ENCODE measurements at regions not wholly inside any gene's neighbourhood (a gene's known extent, or its start where the extent isn't known, plus 50 kb on each side); places are given as distances from the start of the nearest gene placed in this dataset.

DNA sequence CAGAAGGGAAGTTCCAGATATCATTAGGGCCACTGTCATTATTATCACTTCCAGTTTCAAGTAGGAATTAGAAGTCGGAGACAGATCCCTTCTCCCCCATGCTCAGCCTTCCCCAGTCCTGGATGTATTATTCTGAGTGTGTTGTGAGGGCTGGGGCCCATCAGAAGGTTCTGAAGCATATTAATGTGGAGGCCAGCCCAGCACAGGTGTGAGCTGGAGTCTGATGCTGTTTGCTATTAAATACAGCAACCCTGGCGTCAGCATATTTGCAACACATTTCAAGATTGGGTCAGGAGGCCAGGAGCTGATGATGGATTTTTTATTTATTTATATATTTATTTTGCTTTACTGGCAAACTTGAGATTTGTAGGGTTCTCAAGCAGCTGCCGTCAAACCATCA lies 195.2 kb downstream of the NRP2 start:
- POLR2A ChIA-PET: no interaction called here

DNA sequence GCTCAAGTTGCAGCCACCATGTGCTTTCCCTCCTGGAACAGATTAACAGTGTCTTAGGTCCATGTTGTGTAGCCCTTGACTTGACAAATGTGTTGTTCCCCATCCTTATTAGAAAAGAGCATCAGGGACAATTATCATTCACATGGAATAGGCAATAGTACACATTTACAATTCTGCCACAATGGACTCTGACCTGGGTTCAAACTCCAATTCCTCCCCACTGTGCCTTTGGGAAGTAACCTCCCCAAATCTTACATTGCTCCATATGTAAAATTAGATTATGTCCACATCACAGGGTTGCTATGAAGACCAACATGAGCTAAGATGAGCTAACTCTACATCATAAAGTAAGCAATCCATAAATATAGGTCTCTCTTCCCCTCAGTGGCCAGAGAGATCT lies 193.8 kb downstream of the NRP2 start:
- POLR2A ChIA-PET: no interaction called here
- CTCF ChIA-PET: no interaction called here
- no peak for DNase-seq (ENCODE audit: extremely low spot score)
- TF ChIP-seq NFRKB (IDR thresholded peaks at IDR 0.05): no peak

More for the DNA sequence above, 195.2 kb downstream of the NRP2 start:
- CTCF ChIA-PET: no interaction called here
- TF ChIP-seq ARNT (IDR thresholded peaks at IDR 0.05) (no peak), SUZ12 (IDR thresholded peaks at IDR 0.05) (no peak), NFRKB (IDR thresholded peaks at IDR 0.05) (no peak), HDGF (IDR thresholded peaks at IDR 0.05; ENCODE audit: borderline replicate concordance) (no peak), FOXM1 (IDR thresholded peaks at IDR 0.05; ENCODE audit: borderline replicate concordance) (no peak), SP1 (IDR thresholded peaks at IDR 0.05) (no peak), CTBP1 (IDR thresholded peaks at IDR 0.05; ENCODE audit: borderline replicate concordance) (no peak), LEF1 (IDR thresholded peaks at IDR 0.05; ENCODE audit: borderline replicate concordance) (no peak), FOXA1 (IDR thresholded peaks at IDR 0.05) (no peak), BHLHE40 (IDR thresholded peaks at IDR 0.05; ENCODE audit: borderline replicate concordance) (no peak), L3MBTL2 (conservative IDR thresholded peaks at IDR 0.05) (no peak), ELF4 (IDR thresholded peaks at IDR 0.05) (no peak), ZNF384 (IDR thresholded peaks at IDR 0.05) (no peak), FOXK2 (IDR thresholded peaks at IDR 0.05) (no peak), TARDBP (IDR thresholded peaks at IDR 0.05) (no peak)
- TF ChIP-seq, protein P1, sequence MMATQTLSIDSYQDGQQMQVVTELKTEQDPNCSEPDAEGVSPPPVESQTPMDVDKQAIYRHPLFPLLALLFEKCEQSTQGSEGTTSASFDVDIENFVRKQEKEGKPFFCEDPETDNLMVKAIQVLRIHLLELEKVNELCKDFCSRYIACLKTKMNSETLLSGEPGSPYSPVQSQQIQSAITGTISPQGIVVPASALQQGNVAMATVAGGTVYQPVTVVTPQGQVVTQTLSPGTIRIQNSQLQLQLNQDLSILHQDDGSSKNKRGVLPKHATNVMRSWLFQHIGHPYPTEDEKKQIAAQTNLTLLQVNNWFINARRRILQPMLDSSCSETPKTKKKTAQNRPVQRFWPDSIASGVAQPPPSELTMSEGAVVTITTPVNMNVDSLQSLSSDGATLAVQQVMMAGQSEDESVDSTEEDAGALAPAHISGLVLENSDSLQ (IDR thresholded peaks at IDR 0.05): no peak
- no peak for DNase-seq (ENCODE audit: extremely low spot score)

DNA sequence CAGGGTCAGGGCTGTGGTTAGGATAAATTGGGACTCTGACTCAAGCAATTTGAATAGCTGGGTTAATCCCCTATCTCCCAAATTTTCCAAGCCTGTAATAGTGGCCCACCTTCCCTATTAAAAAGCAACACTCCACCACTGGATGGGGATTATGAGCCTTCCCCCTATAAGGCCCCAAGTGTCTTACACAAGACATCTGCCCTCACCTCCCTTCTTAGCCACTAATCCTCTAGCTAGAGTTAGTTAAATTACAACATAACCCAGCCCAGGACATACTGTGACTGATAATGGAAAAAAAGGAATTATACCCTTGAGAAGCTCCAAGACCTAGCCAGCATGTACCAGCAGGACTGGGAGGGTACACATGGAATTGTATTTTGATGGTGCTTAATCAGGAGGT lies 190.4 kb downstream of the NRP2 start:
- ChIA-PET POLR2A (no interaction called here), CTCF (interaction anchor here (0.5 kb wide), 1 partner anchor 13 kb away, joined by 3 read pairs; no protein-coding TSS in a partner anchor)
- DNase-seq (ENCODE audit: extremely low spot score): no peak
- TF ChIP-seq FOXA1 (IDR thresholded peaks at IDR 0.05) (no peak), SUZ12 (IDR thresholded peaks at IDR 0.05) (no peak), ARNT (IDR thresholded peaks at IDR 0.05) (no peak), HDGF (IDR thresholded peaks at IDR 0.05; ENCODE audit: borderline replicate concordance) (no peak), FOXM1 (IDR thresholded peaks at IDR 0.05; ENCODE audit: borderline replicate concordance) (no peak), BHLHE40 (IDR thresholded peaks at IDR 0.05; ENCODE audit: borderline replicate concordance) (no peak), NFRKB (IDR thresholded peaks at IDR 0.05) (no peak), LEF1 (IDR thresholded peaks at IDR 0.05; ENCODE audit: borderline replicate concordance) (no peak), FOXK2 (IDR thresholded peaks at IDR 0.05) (no peak), ZNF384 (IDR thresholded peaks at IDR 0.05) (no peak), SP1 (IDR thresholded peaks at IDR 0.05) (no peak)
- TF ChIP-seq, protein P1 (IDR thresholded peaks at IDR 0.05): no peak

DNA sequence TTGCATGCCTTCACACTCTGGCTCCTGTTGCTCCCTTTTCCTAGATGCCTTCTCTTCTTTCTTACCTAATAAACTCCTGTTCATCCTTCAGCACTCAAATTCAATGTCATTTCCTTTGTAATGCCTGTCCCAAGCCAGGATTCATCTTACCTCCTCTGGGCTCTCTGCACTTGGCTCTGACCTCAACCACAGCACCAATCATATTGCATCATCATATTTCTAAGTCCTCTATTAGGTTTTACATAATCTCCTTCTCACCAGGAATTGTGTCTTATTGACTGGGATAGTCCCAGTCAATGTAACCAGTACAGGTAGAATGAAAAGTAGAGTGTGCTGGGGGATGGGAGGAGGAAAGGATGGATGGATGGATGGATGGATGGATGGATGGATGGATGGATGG lies 187.1 kb downstream of the NRP2 start:
- DNase-seq (ENCODE audit: extremely low spot score): no peak
- ChIA-PET POLR2A (no interaction called here), CTCF (no interaction called here)
- no peak for TF ChIP-seq FOXM1 (IDR thresholded peaks at IDR 0.05; ENCODE audit: borderline replicate concordance)
- no peak for TF ChIP-seq LEF1 (IDR thresholded peaks at IDR 0.05; ENCODE audit: borderline replicate concordance)
- no peak for TF ChIP-seq TARDBP (IDR thresholded peaks at IDR 0.05)
- TF ChIP-seq SUZ12 (IDR thresholded peaks at IDR 0.05): no peak
- no peak for TF ChIP-seq FOXA1 (IDR thresholded peaks at IDR 0.05)
- TF ChIP-seq SP1 (IDR thresholded peaks at IDR 0.05): no peak
- no peak for TF ChIP-seq ELF4 (IDR thresholded peaks at IDR 0.05)
- no peak for TF ChIP-seq HDGF (IDR thresholded peaks at IDR 0.05; ENCODE audit: borderline replicate concordance)
- TF ChIP-seq L3MBTL2 (conservative IDR thresholded peaks at IDR 0.05): no peak
- TF ChIP-seq, protein P1 (IDR thresholded peaks at IDR 0.05): no peak
- TF ChIP-seq FOXK2 (IDR thresholded peaks at IDR 0.05): no peak

DNA sequence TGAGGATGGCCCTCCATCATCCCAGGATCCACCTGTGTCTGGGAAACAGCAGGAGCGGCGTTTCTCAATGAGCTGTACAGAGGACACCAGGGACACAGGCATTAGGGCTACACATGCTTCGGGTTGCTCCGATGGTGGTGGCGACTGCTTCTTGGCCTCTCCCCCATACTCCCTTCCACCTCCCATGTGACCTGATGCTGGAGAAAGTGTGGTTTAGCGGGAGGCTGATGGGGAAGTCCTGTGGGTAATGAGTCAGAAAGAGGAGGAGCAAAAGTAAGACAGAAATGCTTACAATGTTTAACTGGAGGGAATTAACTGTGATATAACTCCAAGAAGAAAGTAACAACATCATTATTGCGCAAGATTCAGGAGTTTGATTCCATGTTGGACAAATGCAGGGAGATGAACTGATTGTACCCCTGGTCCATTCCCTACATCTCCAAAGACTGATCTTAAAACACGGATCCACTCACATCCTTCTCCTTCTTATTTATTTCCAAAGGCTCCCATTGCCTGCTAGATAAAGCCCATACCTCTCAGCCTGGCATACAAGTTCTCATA lies 186.6 kb downstream of the NRP2 start:
- no peak for DNase-seq (ENCODE audit: extremely low spot score)
- ChIA-PET POLR2A (no interaction called here), CTCF (no interaction called here)
- TF ChIP-seq ARNT (IDR thresholded peaks at IDR 0.05) (no peak), FOXM1 (IDR thresholded peaks at IDR 0.05; ENCODE audit: borderline replicate concordance) (no peak), ELF4 (IDR thresholded peaks at IDR 0.05) (no peak), CTBP1 (IDR thresholded peaks at IDR 0.05; ENCODE audit: borderline replicate concordance) (no peak)

DNA sequence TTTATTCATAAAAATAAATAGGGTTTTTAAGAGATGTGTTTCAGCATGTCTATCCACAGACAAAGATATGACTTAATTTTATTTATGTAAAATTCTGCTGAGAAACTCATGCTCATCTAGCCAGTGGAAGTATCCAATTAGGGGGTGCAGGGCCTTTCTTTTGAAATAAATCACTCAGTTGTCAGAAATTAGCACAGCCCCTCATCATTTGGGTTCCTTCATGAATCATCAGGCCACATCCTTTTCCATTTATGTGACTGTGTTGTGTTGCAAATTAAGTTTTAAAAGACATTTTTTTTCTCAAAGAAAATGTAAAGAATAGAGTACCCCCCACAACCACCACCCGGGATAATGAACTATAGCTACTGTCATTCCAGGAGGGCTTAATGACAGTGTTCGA lies 185.8 kb downstream of the NRP2 start:
- ChIA-PET POLR2A (no interaction called here), CTCF (no interaction called here)
- TF ChIP-seq BHLHE40 (IDR thresholded peaks at IDR 0.05; ENCODE audit: borderline replicate concordance): no peak
- TF ChIP-seq SP1 (IDR thresholded peaks at IDR 0.05): no peak
- TF ChIP-seq ZNF384 (IDR thresholded peaks at IDR 0.05): no peak
- TF ChIP-seq SUZ12 (IDR thresholded peaks at IDR 0.05): no peak
- TF ChIP-seq FOXA1 (IDR thresholded peaks at IDR 0.05): no peak
- TF ChIP-seq, protein P1 (IDR thresholded peaks at IDR 0.05): no peak
- no peak for TF ChIP-seq TARDBP (IDR thresholded peaks at IDR 0.05)
- TF ChIP-seq FOXM1 (IDR thresholded peaks at IDR 0.05; ENCODE audit: borderline replicate concordance): no peak
- no peak for TF ChIP-seq ARNT (IDR thresholded peaks at IDR 0.05)
- TF ChIP-seq NFRKB (IDR thresholded peaks at IDR 0.05): no peak
- TF ChIP-seq ELF4 (IDR thresholded peaks at IDR 0.05): no peak
- no peak for TF ChIP-seq FOXK2 (IDR thresholded peaks at IDR 0.05)
- TF ChIP-seq LEF1 (IDR thresholded peaks at IDR 0.05; ENCODE audit: borderline replicate concordance): no peak
- TF ChIP-seq CTBP1 (IDR thresholded peaks at IDR 0.05; ENCODE audit: borderline replicate concordance): no peak
- TF ChIP-seq L3MBTL2 (conservative IDR thresholded peaks at IDR 0.05): no peak
- no peak for TF ChIP-seq HDGF (IDR thresholded peaks at IDR 0.05; ENCODE audit: borderline replicate concordance)
- no peak for DNase-seq (ENCODE audit: extremely low spot score)
